PC-3 (cell line): ENCODE measurements at regions not wholly inside any gene's neighbourhood (a gene's known extent, or its start where the extent isn't known, plus 50 kb on each side); places are given as distances from the start of the nearest gene placed in this dataset.
"Not testable (repeated sequence)": the region's sequence is repeated elsewhere in the genome, so short reads cannot be mapped to it uniquely, and the experiment has no call there.

ENCODE experiments used
- ATAC-seq: fragments of 200-7000 bp; cut with Tn5 transposase; 2 replicates; pipeline ENCODE4 v1.9.1; 2020; ENCODE audit warnings: mild to moderate bottlenecking, moderate library complexity
- BruUV-seq: library from RNA; stranded (reverse); fragments of 400-500 nt; replicated peaks from 2 replicates; lab custom pipeline; 2021; lab: Mats Ljungman, UMichigan
- CTCF ChIA-PET: fragments of 300-600 bp; sonication (Branson Sonifier 250); formaldehyde crosslinking; loops from one replicate; lab custom pipeline; 2022; ENCODE audit warnings: antibody characterized with exemption; lab: Charles Lee
- POLR2A ChIA-PET: fragments of 300-600 bp; sonication (Branson Sonifier 250); formaldehyde crosslinking; loops from one replicate; lab custom pipeline; 2022; ENCODE audit warnings: antibody characterized with exemption; ENCODE audit not compliant: unreplicated experiment; lab: Charles Lee
- DNase-seq: peaks from one replicate; pipeline ENCODE4 v3.0.0-alpha.2; 2015
- H2AFZ ChIP-seq: fragments of 300-600 bp; sonication (generic); 2 replicates; pipeline ENCODE4 v1.6.0; 2016; ENCODE audit warnings: antibody characterized with exemption, low read length
- H3F3A ChIP-seq: fragments of 300-600 bp; sonication (generic); one replicate; pipeline ENCODE4 v1.6.0; 2017; ENCODE audit warnings: antibody characterized with exemption, low read length, control low read depth, mild to moderate bottlenecking; ENCODE audit not compliant: unreplicated experiment
- H3K27ac ChIP-seq: fragments of 300-600 bp; sonication (generic); 2 replicates; pipeline ENCODE4 v1.5.1; 2016; ENCODE audit warnings: mild to moderate bottlenecking, low read length
- H3K27me3 ChIP-seq: fragments of 300-600 bp; sonication (generic); 2 replicates; pipeline ENCODE4 v1.6.1; 2016; ENCODE audit warnings: low read length, mixed read lengths
- H3K36me3 ChIP-seq: fragments of 300-600 bp; sonication (generic); 2 replicates; pipeline ENCODE4 v1.6.1; 2016; ENCODE audit warnings: low read depth, mixed run types, low read length, mixed read lengths
- H3K4me1 ChIP-seq: fragments of 300-600 bp; sonication (generic); 2 replicates; pipeline ENCODE4 v1.5.1; 2016; ENCODE audit warnings: low read length; ENCODE audit not compliant: insufficient read depth
- H3K4me2 ChIP-seq: fragments of 300-600 bp; sonication (generic); 2 replicates; pipeline ENCODE4 v1.6.0; 2016; ENCODE audit warnings: low read length
- H3K4me3 ChIP-seq: fragments of 300-600 bp; sonication (generic); 2 replicates; pipeline ENCODE4 v1.5.1; 2016; ENCODE audit warnings: mild to moderate bottlenecking, low read length, mixed read lengths
- H3K79me2 ChIP-seq: fragments of 300-600 bp; sonication (generic); 2 replicates; pipeline ENCODE4 v1.6.1; 2017; ENCODE audit warnings: low read length, mixed read lengths
- H3K9ac ChIP-seq: fragments of 300-600 bp; sonication (generic); 2 replicates; pipeline ENCODE4 v1.6.0; 2016; ENCODE audit warnings: mild to moderate bottlenecking, low read length
- H3K9me2 ChIP-seq: fragments of 300-600 bp; sonication (generic); replicated peaks from 2 replicates; pipeline ENCODE4 v1.6.1; 2016; ENCODE audit warnings: mixed run types, low read length, mixed read lengths
- H3K9me3 ChIP-seq: fragments of 300-600 bp; sonication (generic); 2 replicates; pipeline ENCODE4 v1.6.1; 2016; ENCODE audit warnings: low read length, mixed read lengths
- H4K20me1 ChIP-seq: fragments of 300-600 bp; sonication (generic); 2 replicates; pipeline ENCODE4 v1.6.1; 2016; ENCODE audit warnings: low read length, mixed read lengths
- CTCF ChIP-seq: fragments of 300-600 bp; sonication (generic); conservative IDR thresholded peaks from 2 replicates; pipeline ENCODE4 v1.5.1; 2017; ENCODE audit warnings: antibody characterized with exemption, low read depth, mild to moderate bottlenecking, low read length
- EZH2 ChIP-seq: fragments of 300-600 bp; sonication (generic); IDR thresholded peaks from one replicate; pipeline ENCODE4 v1.6.1; 2017; ENCODE audit warnings: antibody characterized with exemption, mild to moderate bottlenecking, low read length; ENCODE audit not compliant: unreplicated experiment
- EZH2phosphoT487 ChIP-seq: fragments of 300-600 bp; sonication (generic); IDR thresholded peaks from 2 replicates; pipeline ENCODE4 v1.6.1; 2018; ENCODE audit warnings: mild to moderate bottlenecking, antibody characterized with exemption, low read length, borderline replicate concordance
- intact Hi-C: fragments of 100-400 bp; cut with micrococcal nuclease; formaldehyde crosslinking; loops from 2 replicates; pipeline ENCODE4 v1.9.0; 2023

DNA sequence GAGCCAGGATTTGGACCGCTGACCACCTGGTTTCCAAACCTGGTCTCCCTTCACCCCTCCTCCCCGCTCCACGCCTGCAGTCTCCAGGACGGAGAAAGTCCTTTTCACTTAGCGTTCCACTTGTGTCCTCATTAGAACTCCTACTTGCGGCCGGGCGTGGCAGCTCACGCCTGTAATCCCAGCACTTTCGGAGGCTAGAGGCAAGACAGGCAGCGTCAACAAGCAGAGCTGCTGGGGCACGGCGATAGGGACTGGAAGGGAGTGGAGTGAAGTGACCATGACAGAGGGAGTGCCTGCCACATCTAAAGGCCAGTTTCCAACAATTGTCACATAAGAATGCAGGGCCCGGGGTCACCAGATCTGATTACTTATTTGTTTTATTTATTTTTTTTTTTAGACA is 132.5 kb upstream of the NCOR2 start:
- CTCF ChIA-PET, result no interaction called here
- no TSS peak for BruUV-seq

DNA sequence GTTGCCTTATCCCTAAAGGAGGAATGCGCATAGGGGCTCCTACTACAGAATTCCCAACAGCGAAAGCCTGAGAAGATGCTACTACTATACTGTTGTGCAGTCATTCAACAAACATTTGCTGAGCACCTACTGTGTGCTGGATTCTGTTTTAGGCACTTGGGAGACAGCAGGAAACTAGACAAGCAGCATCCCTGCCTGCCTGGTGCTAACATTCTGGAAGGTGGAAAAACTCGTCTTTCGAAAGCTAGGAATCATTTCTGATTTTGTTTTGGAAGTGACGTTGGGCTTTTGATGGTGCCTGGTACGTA is 131.5 kb upstream of the NCOR2 start:
- intact Hi-C loops, result no loop called here
- BruUV-seq, result no TSS peak
- no peak overlapping the region for H3K4me2 ChIP-seq
- H3K4me1 ChIP-seq, result no peaks in the 10 kb centered on the region
- no peaks in the 10 kb centered on the region for H3F3A ChIP-seq
- no peak overlapping the region for H3K4me3 ChIP-seq
- no peaks in the 10 kb centered on the region for H3K36me3 ChIP-seq
- no peaks in the 10 kb centered on the region for H4K20me1 ChIP-seq
- TF ChIP-seq EZH2 (no peak), CTCF (no peak), EZH2phosphoT487 (no peak)
- no peaks in the 10 kb centered on the region for H3K79me2 ChIP-seq
- no peaks in the 10 kb centered on the region for H3K9me3 ChIP-seq
- no peak overlapping the region for H3K9ac ChIP-seq
- ChIA-PET POLR2A (no interaction called here), CTCF (no interaction called here)
- no peak overlapping the region for H3K27ac ChIP-seq
- DNase-seq (no peak), ATAC-seq (no peak)
- H3K27me3 ChIP-seq, result no peaks in the 10 kb centered on the region
- no peak overlapping the region for H2AFZ ChIP-seq
- no peaks in the 10 kb centered on the region for H3K9me2 ChIP-seq

More for the DNA sequence above, 132.5 kb upstream of the NCOR2 start:
- Histone ChIP-seq H3K4me1 (no peaks in the 10 kb centered on the region), H3K4me2 (no peak overlapping the region), H3K79me2 (no peaks in the 10 kb centered on the region), H3K9ac (no peak overlapping the region), H2AFZ (no peak overlapping the region), H3K27me3 (no peaks in the 10 kb centered on the region), H3K4me3 (no peak overlapping the region), H3K36me3 (no peaks in the 10 kb centered on the region), H3K27ac (no peak overlapping the region), H3F3A (no peaks in the 10 kb centered on the region), H4K20me1 (no peaks in the 10 kb centered on the region), H3K9me3 (no peaks in the 10 kb centered on the region), H3K9me2 (no peaks in the 10 kb centered on the region)
- POLR2A ChIA-PET, result no interaction called here
- DNase-seq, result no peak
- ATAC-seq, result no peak
- no peak for TF ChIP-seq EZH2phosphoT487
- no peak for TF ChIP-seq EZH2
- TF ChIP-seq CTCF, result no peak
- intact Hi-C loops, result no loop called here

- no peak overlapping the region for H3K9ac ChIP-seq
- no peaks in the 10 kb centered on the region for H3K4me1 ChIP-seq
- H3K9me3 ChIP-seq, result no peaks in the 10 kb centered on the region
- no peak for TF ChIP-seq EZH2
- no peak for TF ChIP-seq EZH2phosphoT487
- no peak for TF ChIP-seq CTCF
- DNase-seq, result no peak
- H3K27ac ChIP-seq, result no peak overlapping the region
- no peak overlapping the region for H3K4me2 ChIP-seq
- no peaks in the 10 kb centered on the region for H3K36me3 ChIP-seq
- no peaks in the 10 kb centered on the region for H4K20me1 ChIP-seq
- ChIA-PET POLR2A (no interaction called here), CTCF (no interaction called here)
- no peak overlapping the region for H3K4me3 ChIP-seq
- ATAC-seq, result no peak
- no peaks in the 10 kb centered on the region for H3F3A ChIP-seq
- H3K27me3 ChIP-seq, result no peaks in the 10 kb centered on the region
- intact Hi-C loops, result no loop called here
- no TSS peak for BruUV-seq
- no peaks in the 10 kb centered on the region for H3K79me2 ChIP-seq
- no peak overlapping the region for H2AFZ ChIP-seq
- no peaks in the 10 kb centered on the region for H3K9me2 ChIP-seq
These were observed 131.0 kb upstream of the NCOR2 start for GRCh38 chr12:124698211-124698997.

GRCh38 chr12:124697722-124698121 is 130.3 kb upstream of the NCOR2 start:
- intact Hi-C loops, ATAC-seq, H3K4me1 ChIP-seq, H3K9me3 ChIP-seq, POLR2A ChIA-PET, H3F3A ChIP-seq, BruUV-seq, CTCF ChIA-PET, H3K27me3 ChIP-seq, H3K79me2 ChIP-seq, H3K36me3 ChIP-seq, H4K20me1 ChIP-seq, H3K9ac ChIP-seq, H3K9me2 ChIP-seq, H3K4me3 ChIP-seq, H3K27ac ChIP-seq, DNase-seq, H3K4me2 ChIP-seq, H2AFZ ChIP-seq: not testable (repeated sequence)
